IMR-90 (cell line): ENCODE measurements at regions not wholly inside any gene's neighbourhood (a gene's known extent, or its start where the extent isn't known, plus 50 kb on each side); places are given as distances from the start of the nearest gene placed in this dataset.

Experiments used
- ATAC-seq: fragments of 200-7000 bp; cut with Tn5 transposase; 2 replicates; pipeline ENCODE4 v1.9.1; 2020; ENCODE audit warnings: low read depth, mild to moderate bottlenecking, moderate library complexity
- BruUV-seq: library from RNA; stranded (reverse); fragments of 400-500 nt; replicated peaks from 2 replicates; lab custom pipeline; 2021; lab: Mats Ljungman, UMichigan
- CTCF ChIA-PET: fragments of 300-600 bp; formaldehyde crosslinking; extraction: SDS; loops from one replicate; lab custom pipeline; 2021; ENCODE audit warnings: antibody characterized with exemption; lab: Yijun Ruan, JAX
- POLR2A ChIA-PET: fragments of 300-600 bp; sonication (Branson Sonifier 250); formaldehyde crosslinking; loops from one replicate; lab custom pipeline; 2022; ENCODE audit warnings: antibody characterized with exemption; ENCODE audit not compliant: unreplicated experiment; lab: Charles Lee
- DNase-seq: peaks from one replicate; pipeline ENCODE4 v3.0.0; 2013
- H2AFZ ChIP-seq: replicated peaks from 2 replicates; pipeline ENCODE3; 2013; ENCODE audit warnings: low read length, mild to moderate bottlenecking; ENCODE audit not compliant: poor library complexity
- H2AK5ac ChIP-seq: 2 replicates; pipeline ENCODE4 v1.6.1; 2013; ENCODE audit warnings: low read depth, low read length, inconsistent platforms
- H2AK9ac ChIP-seq: replicated peaks from 2 replicates; pipeline ENCODE3; 2013; ENCODE audit warnings: mild to moderate bottlenecking, low read depth, low read length, moderate library complexity; ENCODE audit not compliant: poor library complexity
- H2BK120ac ChIP-seq: 2 replicates; pipeline ENCODE4 v1.6.1; 2013; ENCODE audit warnings: low read depth, low read length, inconsistent platforms
- H2BK15ac ChIP-seq: 3 replicates; pipeline ENCODE4 v1.6.1; 2013; ENCODE audit warnings: low read depth, low read length, inconsistent platforms
- H2BK20ac ChIP-seq: 2 replicates; pipeline ENCODE4 v1.6.1; 2013; ENCODE audit warnings: low read depth, mild to moderate bottlenecking, inconsistent platforms, low read length, moderate library complexity
- H2BK5ac ChIP-seq: 2 replicates; pipeline ENCODE4 v1.6.1; 2013; ENCODE audit warnings: mild to moderate bottlenecking, low read depth, low read length, inconsistent platforms; ENCODE audit not compliant: poor library complexity, severe bottlenecking
- H3K14ac ChIP-seq: replicated peaks from 2 replicates; pipeline ENCODE4 v1.6.1; 2013; ENCODE audit warnings: low read depth, low read length, inconsistent platforms
- H3K18ac ChIP-seq: 2 replicates; pipeline ENCODE4 v1.6.1; 2013; ENCODE audit warnings: low read depth, low read length, control low read depth
- H3K23ac ChIP-seq: 2 replicates; pipeline ENCODE4 v1.6.1; 2013; ENCODE audit warnings: low read depth, low read length, inconsistent platforms
- H3K27ac ChIP-seq: 2 replicates; pipeline ENCODE4 v1.5.1; 2013; ENCODE audit warnings: mild to moderate bottlenecking, control low read depth, low read length; ENCODE audit not compliant: insufficient read depth
- H3K27me3 ChIP-seq: 2 replicates; pipeline ENCODE4 v1.6.1; 2013; ENCODE audit warnings: low read length; ENCODE audit not compliant: control insufficient read depth, insufficient read depth
- H3K36me3 ChIP-seq: 2 replicates; pipeline ENCODE4 v1.6.1; 2013; ENCODE audit warnings: low read length, mixed read lengths; ENCODE audit not compliant: control insufficient read depth, insufficient read depth
- H3K4ac ChIP-seq: 2 replicates; pipeline ENCODE4 v1.6.1; 2013; ENCODE audit warnings: low read depth, low read length, inconsistent platforms
- H3K4me1 ChIP-seq: 2 replicates; pipeline ENCODE4 v1.6.1; 2013; ENCODE audit warnings: low read length, mixed read lengths; ENCODE audit not compliant: control insufficient read depth, insufficient read depth
- H3K4me2 ChIP-seq: 2 replicates; pipeline ENCODE4 v1.6.1; 2013; ENCODE audit warnings: low read depth, mild to moderate bottlenecking, control low read depth, low read length, moderate library complexity
- H3K4me3 ChIP-seq: 2 replicates; pipeline ENCODE4 v1.5.1; 2013; ENCODE audit warnings: low read depth, mild to moderate bottlenecking, control low read depth, low read length, moderate library complexity; ENCODE audit not compliant: insufficient read depth
- H3K56ac ChIP-seq: 2 replicates; pipeline ENCODE4 v1.6.1; 2013; ENCODE audit warnings: low read length, inconsistent platforms; ENCODE audit not compliant: insufficient read depth; ENCODE audit errors: extremely low read depth
- H3K79me1 ChIP-seq, 2 experiments: 2 replicates each; pipeline ENCODE4 v1.6.1; 2013; ENCODE audit warnings: low read length in 2 of 2, inconsistent platforms in 1 of 2, low read depth in 1 of 2
- H3K9ac ChIP-seq: 2 replicates; pipeline ENCODE4 v1.6.1; 2013; ENCODE audit warnings: low read depth, low read length, control low read depth
- H3K9me1 ChIP-seq: 2 replicates; pipeline ENCODE4 v1.6.1; 2013; ENCODE audit warnings: low read length, inconsistent platforms; ENCODE audit not compliant: insufficient read depth
- H3K9me3 ChIP-seq: 2 replicates; pipeline ENCODE4 v1.6.1; 2013; ENCODE audit warnings: low read length; ENCODE audit not compliant: control insufficient read depth, insufficient read depth
- H4K20me1 ChIP-seq: 2 replicates; pipeline ENCODE4 v1.6.1; 2013; ENCODE audit warnings: low read length, inconsistent platforms; ENCODE audit not compliant: insufficient read depth
- H4K5ac ChIP-seq: 2 replicates; pipeline ENCODE4 v1.6.1; 2013; ENCODE audit warnings: mild to moderate bottlenecking, low read depth, low read length, control low read depth
- H4K8ac ChIP-seq, 2 experiments: 2 replicates each; pipeline ENCODE4 v1.6.1; 2013; ENCODE audit warnings: low read depth in 2 of 2, low read length in 2 of 2, control low read depth in 1 of 2, inconsistent platforms in 1 of 2
- H4K91ac ChIP-seq: 2 replicates; pipeline ENCODE4 v1.6.1; 2013; ENCODE audit warnings: low read depth, low read length, inconsistent platforms; ENCODE audit not compliant: insufficient read depth
- CHD1 ChIP-seq: IDR thresholded peaks from 2 replicates; pipeline ENCODE4 v1.6.1; 2012; ENCODE audit warnings: low read depth, low read length, improper control_type of control experiment
- dilution Hi-C: fragments of 300-500 bp; cut with HindIII; formaldehyde crosslinking; loops from one replicate; pipeline ENCODE4 v1.14.3; 2018; ENCODE audit warnings: low sequenced_read_pairs; ENCODE audit not compliant: unreplicated experiment
- in situ Hi-C: fragments of 300-500 bp; cut with MboI; formaldehyde crosslinking; loops from 3 replicates; pipeline ENCODE4 v1.14.3; 2019; ENCODE audit warnings: low sequenced_read_pairs, inconsistent platforms, mixed read lengths
- intact Hi-C: fragments of 100-400 bp; cut with micrococcal nuclease; formaldehyde crosslinking; loops from 2 replicates; pipeline ENCODE4 v1.10.0; 2022

- DNase-seq (no peak), ATAC-seq (no peak)
- no peaks in the 10 kb centered on the region for H4K20me1 ChIP-seq
- no peak for TF ChIP-seq CHD1
- no peak overlapping the region for H2BK120ac ChIP-seq
- H3K36me3 ChIP-seq = no peaks in the 10 kb centered on the region
- in situ Hi-C loops = no loop called here
- no peak overlapping the region for H2AK9ac ChIP-seq
- H3K27me3 ChIP-seq = no peaks in the 10 kb centered on the region
- no peak overlapping the region for H3K4ac ChIP-seq
- no peak overlapping the region for H3K18ac ChIP-seq
- no peak overlapping the region for H2AFZ ChIP-seq
- CTCF ChIA-PET = no interaction called here
- no peak overlapping the region for H2BK20ac ChIP-seq
- no peak overlapping the region for H3K27ac ChIP-seq
- no peak overlapping the region for H4K8ac ChIP-seq
- H2AK5ac ChIP-seq = no peak overlapping the region
- peaks cover 9% of the 10 kb centered on the region for H3K9me3 ChIP-seq
- no peaks in the 10 kb centered on the region for H3K79me1 ChIP-seq
- H2BK5ac ChIP-seq = no peak overlapping the region
- no peak overlapping the region for H3K4me3 ChIP-seq
- intact Hi-C loops = no loop called here
- BruUV-seq = no TSS peak
- POLR2A ChIA-PET = no interaction called here
- H3K14ac ChIP-seq = no peak overlapping the region
- H3K9me1 ChIP-seq = no peaks in the 10 kb centered on the region
- no peak overlapping the region for H2BK15ac ChIP-seq
- no peak overlapping the region for H4K91ac ChIP-seq
- H3K9ac ChIP-seq = no peak overlapping the region
- H3K4me2 ChIP-seq = no peak overlapping the region
- H4K5ac ChIP-seq = no peak overlapping the region
- no peak overlapping the region for H3K56ac ChIP-seq
- no peak overlapping the region for H3K23ac ChIP-seq
- no peaks in the 10 kb centered on the region for H3K4me1 ChIP-seq
- dilution Hi-C loops = no loop called here
Measured at GRCh38 chr6:50986319-50986718, 167.6 kb downstream of the TFAP2B start.
